SK-N-SH (cell line): ENCODE measurements at regions not wholly inside any gene's neighbourhood (a gene's known extent, or its start where the extent isn't known, plus 50 kb on each side); places are given as distances from the start of the nearest gene placed in this dataset.

Experiments
- EZH2phosphoT487 ChIP-seq: fragments of 200-600 bp; sonication (generic); IDR thresholded peaks from 2 replicates; pipeline ENCODE4 v1.6.1; 2017; ENCODE audit warnings: low read depth, mixed run types, mild to moderate bottlenecking, antibody characterized with exemption, moderate library complexity, borderline replicate concordance
- FOXJ3 ChIP-seq: sonication (generic); formaldehyde crosslinking; IDR thresholded peaks from 2 replicates; pipeline ENCODE4 v1.5.1; 2020; ENCODE audit warnings: mild to moderate bottlenecking, missing genetic modification reagents
- FOXM1 ChIP-seq: IDR thresholded peaks from 2 replicates; pipeline ENCODE4 v1.4.0; 2012; ENCODE audit warnings: low read depth, mild to moderate bottlenecking
- GABPA ChIP-seq: IDR thresholded peaks from 2 replicates; pipeline ENCODE4 v1.4.0; 2012; ENCODE audit warnings: low read depth, mild to moderate bottlenecking
- GATA2 ChIP-seq: sonication (generic); formaldehyde crosslinking; IDR thresholded peaks from 2 replicates; pipeline ENCODE4 v1.5.0; 2020; ENCODE audit warnings: mild to moderate bottlenecking, missing genetic modification reagents
- MEF2A ChIP-seq: IDR thresholded peaks from 2 replicates; pipeline ENCODE4 v1.4.0; 2012; ENCODE audit warnings: low read depth, borderline replicate concordance
- POLR2AphosphoS5 ChIP-seq: IDR thresholded peaks from 2 replicates; pipeline ENCODE4 v1.6.1; 2012; ENCODE audit warnings: low read depth, low read length
- RCOR1 ChIP-seq: fragments of 150-350 bp; IDR thresholded peaks from 2 replicates; pipeline ENCODE4 v1.6.1; 2017; ENCODE audit warnings: antibody characterized with exemption, low read length
- TAF1 ChIP-seq: IDR thresholded peaks from 2 replicates; pipeline ENCODE4 v1.6.1; 2012; ENCODE audit warnings: low read depth, mild to moderate bottlenecking, low read length, moderate library complexity, borderline replicate concordance
- YY1 ChIP-seq: IDR thresholded peaks from 2 replicates; pipeline ENCODE4 v1.4.0; 2012; ENCODE audit warnings: low read depth, mild to moderate bottlenecking
- TF ChIP-seq, protein P1 (sequence below): fragments of 200-600 bp; sonication (generic); IDR thresholded peaks from 2 replicates; pipeline ENCODE4 v1.6.1; 2017; ENCODE audit warnings: antibody characterized with exemption, mild to moderate bottlenecking, moderate library complexity
- TF ChIP-seq, protein P2 (sequence below): IDR thresholded peaks from 2 replicates; pipeline ENCODE4 v1.4.0; 2012; ENCODE audit warnings: low read depth

- TF ChIP-seq, protein P1, sequence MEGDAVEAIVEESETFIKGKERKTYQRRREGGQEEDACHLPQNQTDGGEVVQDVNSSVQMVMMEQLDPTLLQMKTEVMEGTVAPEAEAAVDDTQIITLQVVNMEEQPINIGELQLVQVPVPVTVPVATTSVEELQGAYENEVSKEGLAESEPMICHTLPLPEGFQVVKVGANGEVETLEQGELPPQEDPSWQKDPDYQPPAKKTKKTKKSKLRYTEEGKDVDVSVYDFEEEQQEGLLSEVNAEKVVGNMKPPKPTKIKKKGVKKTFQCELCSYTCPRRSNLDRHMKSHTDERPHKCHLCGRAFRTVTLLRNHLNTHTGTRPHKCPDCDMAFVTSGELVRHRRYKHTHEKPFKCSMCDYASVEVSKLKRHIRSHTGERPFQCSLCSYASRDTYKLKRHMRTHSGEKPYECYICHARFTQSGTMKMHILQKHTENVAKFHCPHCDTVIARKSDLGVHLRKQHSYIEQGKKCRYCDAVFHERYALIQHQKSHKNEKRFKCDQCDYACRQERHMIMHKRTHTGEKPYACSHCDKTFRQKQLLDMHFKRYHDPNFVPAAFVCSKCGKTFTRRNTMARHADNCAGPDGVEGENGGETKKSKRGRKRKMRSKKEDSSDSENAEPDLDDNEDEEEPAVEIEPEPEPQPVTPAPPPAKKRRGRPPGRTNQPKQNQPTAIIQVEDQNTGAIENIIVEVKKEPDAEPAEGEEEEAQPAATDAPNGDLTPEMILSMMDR = no peak
- TF ChIP-seq, protein P2, sequence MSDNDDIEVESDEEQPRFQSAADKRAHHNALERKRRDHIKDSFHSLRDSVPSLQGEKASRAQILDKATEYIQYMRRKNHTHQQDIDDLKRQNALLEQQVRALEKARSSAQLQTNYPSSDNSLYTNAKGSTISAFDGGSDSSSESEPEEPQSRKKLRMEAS = no peak
- TF ChIP-seq GABPA (no peak), TAF1 (no peak), MEF2A (no peak), EZH2phosphoT487 (no peak), GATA2 (CRISPR knock-in tag) (no peak), FOXM1 (no peak), YY1 (no peak), POLR2AphosphoS5 (no peak), RCOR1 (no peak), FOXJ3 (CRISPR knock-in tag) (no peak)
These were observed 84.5 kb upstream of the ST6GALNAC5 start for GRCh38 chr1:76782809-76783208.
